ENCODE measurements at regions not wholly inside any gene's neighbourhood (a gene's known extent, or its start where the extent isn't known, plus 50 kb on each side); places are given as distances from the start of the nearest gene placed in this dataset.
"Not testable (repeated sequence)": the region's sequence is repeated elsewhere in the genome, so short reads cannot be mapped to it uniquely, and the experiment has no call there.

- H3K4me1 Mint-ChIP-seq; CTCF ChIA-PET; H3K9me3 Mint-ChIP-seq; H3K27ac Mint-ChIP-seq; POLR2A ChIA-PET; H3K4me3 Mint-ChIP-seq; H3K27me3 Mint-ChIP-seq; H3K36me3 Mint-ChIP-seq (ENCODE audit: low read depth): not testable (repeated sequence)
- peak; percentile 14 for DNase-seq
Measured at GRCh38 chr1:30458730-30459485, 264.5 kb downstream of the MATN1 start.

DNA sequence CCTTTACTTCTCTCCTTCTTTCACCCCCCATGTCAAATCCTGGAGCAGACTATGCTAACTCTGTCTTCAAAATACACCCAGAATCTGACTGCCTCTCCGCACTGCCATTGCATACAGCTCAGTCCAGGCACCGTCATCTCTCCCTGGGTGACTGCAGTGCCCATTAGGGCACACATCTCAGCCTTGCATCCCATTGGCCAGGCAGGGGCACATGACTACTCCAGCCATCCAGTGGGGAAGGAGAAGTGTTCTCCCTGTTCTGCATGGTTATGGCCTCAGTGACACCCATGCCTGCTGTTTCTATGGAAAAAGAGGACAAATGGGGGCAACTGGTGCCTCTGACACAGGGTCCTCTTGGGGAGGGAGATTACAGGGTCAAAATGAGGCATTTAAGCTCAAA lies 270.5 kb downstream of the MATN1 start:
- H3K9me3 Mint-ChIP-seq = no peaks in the 10 kb centered on the region
- H3K36me3 Mint-ChIP-seq (ENCODE audit: low read depth) = no peaks in the 10 kb centered on the region
- H3K27me3 Mint-ChIP-seq = peaks cover 3% of the 10 kb centered on the region
- H3K27ac Mint-ChIP-seq = no peak overlapping the region
- no peaks in the 10 kb centered on the region for H3K4me1 Mint-ChIP-seq
- POLR2A ChIA-PET = no interaction called here
- no peak overlapping the region for H3K4me3 Mint-ChIP-seq
- CTCF ChIA-PET = no interaction called here
- no peak for DNase-seq

DNA sequence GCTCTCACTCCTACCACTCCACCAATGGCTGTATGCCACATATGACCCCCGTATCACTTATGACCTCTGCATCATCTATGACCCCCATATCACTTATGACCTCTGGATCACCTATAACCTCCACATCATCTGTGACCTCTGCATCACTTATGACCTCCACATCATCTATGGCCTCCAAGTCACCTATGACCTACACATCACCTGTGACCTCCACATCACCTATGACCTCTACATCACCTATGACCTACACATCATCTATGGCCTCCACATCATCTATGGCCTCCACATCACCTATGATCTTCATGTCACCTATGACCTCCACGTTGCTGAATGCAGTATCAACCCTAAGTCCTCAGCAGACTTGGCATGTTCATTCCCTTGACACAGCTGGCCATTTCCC lies 271.2 kb downstream of the MATN1 start:
- no peaks in the 10 kb centered on the region for H3K4me1 Mint-ChIP-seq
- H3K36me3 Mint-ChIP-seq (ENCODE audit: low read depth) = no peaks in the 10 kb centered on the region
- ChIA-PET CTCF (no interaction called here), POLR2A (no interaction called here)
- H3K9me3 Mint-ChIP-seq = no peaks in the 10 kb centered on the region
- H3K27ac Mint-ChIP-seq = no peak overlapping the region
- no peak overlapping the region for H3K4me3 Mint-ChIP-seq
- no peak for DNase-seq
- peaks cover 3% of the 10 kb centered on the region for H3K27me3 Mint-ChIP-seq

DNA sequence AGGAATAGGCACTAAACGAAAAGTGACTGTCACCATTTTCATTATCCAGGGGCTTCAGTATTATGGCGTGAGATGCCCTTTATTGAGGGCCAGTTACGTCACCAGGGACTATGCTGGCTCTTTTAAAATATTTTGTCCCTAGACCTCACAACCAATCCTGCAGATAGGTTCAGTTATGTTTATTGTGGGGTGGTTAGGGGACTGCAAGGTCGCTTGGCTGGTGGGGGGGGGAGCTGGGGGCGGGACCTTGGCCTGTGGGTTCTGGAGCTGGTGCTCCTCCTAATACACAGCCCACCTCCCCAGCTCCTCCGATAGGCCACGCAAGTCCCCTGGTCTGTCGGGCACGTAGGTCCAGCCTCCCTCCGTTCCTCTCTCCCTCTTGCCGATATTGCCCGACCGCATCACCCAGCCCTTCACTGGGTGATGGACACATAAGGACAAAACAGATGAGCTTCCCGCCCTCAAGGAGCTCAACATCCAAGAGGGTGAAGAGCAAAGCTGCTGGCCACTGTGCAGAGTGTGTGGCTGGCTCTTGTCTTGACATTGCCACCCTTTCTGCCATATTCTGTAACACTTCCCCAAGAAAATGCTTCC lies 271.8 kb downstream of the MATN1 start:
- no peaks in the 10 kb centered on the region for H3K36me3 Mint-ChIP-seq (ENCODE audit: low read depth)
- H3K4me3 Mint-ChIP-seq = no peak overlapping the region
- CTCF ChIA-PET = no interaction called here
- no peak overlapping the region for H3K27ac Mint-ChIP-seq
- no peaks in the 10 kb centered on the region for H3K9me3 Mint-ChIP-seq
- no peaks in the 10 kb centered on the region for H3K4me1 Mint-ChIP-seq
- no peak for DNase-seq
- POLR2A ChIA-PET = no interaction called here
- peaks cover under 1% of the 10 kb centered on the region for H3K27me3 Mint-ChIP-seq

- no peak overlapping the region for H3K4me3 Mint-ChIP-seq
- no peaks in the 10 kb centered on the region for H3K27me3 Mint-ChIP-seq
- no peak for DNase-seq
- no peaks in the 10 kb centered on the region for H3K36me3 Mint-ChIP-seq (ENCODE audit: low read depth)
- H3K9me3 Mint-ChIP-seq = no peaks in the 10 kb centered on the region
- POLR2A ChIA-PET = no interaction called here
- no peak overlapping the region for H3K27ac Mint-ChIP-seq
- CTCF ChIA-PET = no interaction called here
- no peaks in the 10 kb centered on the region for H3K4me1 Mint-ChIP-seq
Measured at GRCh38 chr1:30450818-30451233, 272.6 kb downstream of the MATN1 start.

- H3K4me1 Mint-ChIP-seq = no peaks in the 10 kb centered on the region
- no peaks in the 10 kb centered on the region for H3K36me3 Mint-ChIP-seq (ENCODE audit: low read depth)
- H3K27ac Mint-ChIP-seq = no peak overlapping the region
- no peak for DNase-seq
- POLR2A ChIA-PET = no interaction called here
- CTCF ChIA-PET = no interaction called here
- no peaks in the 10 kb centered on the region for H3K9me3 Mint-ChIP-seq
- no peak overlapping the region for H3K4me3 Mint-ChIP-seq
- no peaks in the 10 kb centered on the region for H3K27me3 Mint-ChIP-seq
Measured at GRCh38 chr1:30450148-30450817, 273.1 kb downstream of the MATN1 start.

GRCh38 chr1:30449428-30450147 lies 273.8 kb downstream of the MATN1 start:
- ChIA-PET CTCF (no interaction called here), POLR2A (no interaction called here)
- no peak overlapping the region for H3K4me3 Mint-ChIP-seq
- no peaks in the 10 kb centered on the region for H3K4me1 Mint-ChIP-seq
- H3K36me3 Mint-ChIP-seq (ENCODE audit: low read depth) = no peaks in the 10 kb centered on the region
- H3K27me3 Mint-ChIP-seq = no peaks in the 10 kb centered on the region
- H3K9me3 Mint-ChIP-seq = no peaks in the 10 kb centered on the region
- no peak overlapping the region for H3K27ac Mint-ChIP-seq
- no peak for DNase-seq

GRCh38 chr1:30449003-30449402 lies 274.4 kb downstream of the MATN1 start:
- POLR2A ChIA-PET = no interaction called here
- H3K4me1 Mint-ChIP-seq = no peaks in the 10 kb centered on the region
- CTCF ChIA-PET = no interaction called here
- H3K27me3 Mint-ChIP-seq = no peaks in the 10 kb centered on the region
- no peak overlapping the region for H3K27ac Mint-ChIP-seq
- DNase-seq = no peak
- H3K9me3 Mint-ChIP-seq = no peaks in the 10 kb centered on the region
- no peak overlapping the region for H3K4me3 Mint-ChIP-seq
- no peaks in the 10 kb centered on the region for H3K36me3 Mint-ChIP-seq (ENCODE audit: low read depth)

DNA sequence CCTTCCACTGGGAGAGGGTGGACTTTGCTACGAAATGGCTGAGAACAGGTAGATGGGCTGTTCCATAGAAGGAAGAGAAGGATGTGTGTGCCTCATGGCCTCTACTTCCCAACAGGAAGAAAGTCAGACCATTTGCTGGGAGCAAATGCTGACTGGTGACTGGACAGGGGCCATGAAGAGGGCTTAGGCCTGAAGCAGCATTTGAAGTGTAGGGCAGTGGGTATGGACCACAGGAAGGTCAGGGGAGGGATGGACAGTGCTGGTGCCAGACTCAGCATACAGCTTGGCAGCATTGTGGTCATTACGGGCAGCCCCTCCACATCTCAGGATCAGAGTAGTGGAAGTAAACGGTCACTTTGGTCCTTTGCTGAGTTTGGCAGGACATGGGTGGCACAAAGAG lies 275.7 kb downstream of the MATN1 start:
- H3K4me1 Mint-ChIP-seq = no peaks in the 10 kb centered on the region
- H3K27ac Mint-ChIP-seq = no peak overlapping the region
- ChIA-PET POLR2A (no interaction called here), CTCF (no interaction called here)
- no peaks in the 10 kb centered on the region for H3K36me3 Mint-ChIP-seq (ENCODE audit: low read depth)
- no peak overlapping the region for H3K4me3 Mint-ChIP-seq
- no peak for DNase-seq
- no peaks in the 10 kb centered on the region for H3K9me3 Mint-ChIP-seq
- H3K27me3 Mint-ChIP-seq = no peaks in the 10 kb centered on the region

- Mint-ChIP-seq H3K9me3 (no peaks in the 10 kb centered on the region), H3K27me3 (no peaks in the 10 kb centered on the region), H3K4me3 (no peak overlapping the region), H3K4me1 (no peaks in the 10 kb centered on the region), H3K27ac (no peak overlapping the region), H3K36me3 (ENCODE audit: low read depth) (no peaks in the 10 kb centered on the region)
- no peak for DNase-seq
- POLR2A ChIA-PET = no interaction called here
- CTCF ChIA-PET = no interaction called here
Measured at GRCh38 chr1:30447080-30447479, 276.3 kb downstream of the MATN1 start.

DNA sequence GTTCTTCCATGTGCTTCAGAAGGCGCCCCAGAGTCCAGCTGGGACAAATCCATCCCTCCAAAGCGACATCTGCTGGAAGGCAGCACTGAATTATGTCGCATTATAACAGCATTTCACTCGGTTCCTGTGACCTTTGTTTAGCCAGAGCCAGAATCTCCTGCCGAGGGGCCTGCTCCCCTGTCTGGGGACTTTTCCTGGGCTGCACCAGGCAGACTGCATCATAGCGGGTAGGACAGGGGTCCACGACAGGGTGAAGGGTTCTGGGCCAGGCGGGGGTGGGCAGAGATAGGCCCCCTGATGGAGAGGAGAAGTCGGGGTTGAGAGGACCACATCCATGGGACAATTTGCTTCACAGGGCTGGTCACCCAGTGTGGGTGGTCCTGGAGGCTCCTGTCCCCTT lies 276.9 kb downstream of the MATN1 start:
- POLR2A ChIA-PET = no interaction called here
- no peak for DNase-seq
- H3K4me1 Mint-ChIP-seq = no peaks in the 10 kb centered on the region
- no peaks in the 10 kb centered on the region for H3K27me3 Mint-ChIP-seq
- H3K27ac Mint-ChIP-seq = no peak overlapping the region
- CTCF ChIA-PET = no interaction called here
- H3K36me3 Mint-ChIP-seq (ENCODE audit: low read depth) = no peaks in the 10 kb centered on the region
- no peaks in the 10 kb centered on the region for H3K9me3 Mint-ChIP-seq
- H3K4me3 Mint-ChIP-seq = no peak overlapping the region

DNA sequence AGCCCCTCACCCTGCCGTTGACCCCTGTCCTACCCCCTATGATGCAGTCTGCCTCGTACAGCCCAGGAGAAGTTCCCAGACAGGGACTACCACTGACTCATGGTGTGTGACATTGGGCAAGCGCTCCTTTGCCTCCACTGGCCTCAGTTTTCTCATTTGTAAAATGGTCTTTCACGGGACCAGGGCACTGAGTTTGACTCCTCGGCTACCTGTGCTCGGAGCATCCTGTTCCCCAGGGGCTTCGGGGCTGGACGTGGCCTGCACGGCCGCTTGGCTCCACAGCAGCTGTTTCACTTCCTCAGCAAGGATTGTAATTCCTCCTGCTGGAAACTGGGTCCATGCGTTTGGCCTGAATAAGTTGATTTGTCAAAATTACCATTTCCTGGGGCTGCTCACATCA lies 277.3 kb downstream of the MATN1 start:
- CTCF ChIA-PET = no interaction called here
- H3K27me3 Mint-ChIP-seq = no peaks in the 10 kb centered on the region
- H3K4me3 Mint-ChIP-seq = no peak overlapping the region
- no peaks in the 10 kb centered on the region for H3K9me3 Mint-ChIP-seq
- H3K36me3 Mint-ChIP-seq (ENCODE audit: low read depth) = no peaks in the 10 kb centered on the region
- H3K27ac Mint-ChIP-seq = no peak overlapping the region
- no peaks in the 10 kb centered on the region for H3K4me1 Mint-ChIP-seq
- POLR2A ChIA-PET = no interaction called here
- no peak for DNase-seq

- Mint-ChIP-seq H3K36me3 (ENCODE audit: low read depth) (no peaks in the 10 kb centered on the region), H3K27me3 (no peaks in the 10 kb centered on the region), H3K27ac (no peak overlapping the region), H3K4me1 (no peaks in the 10 kb centered on the region), H3K9me3 (no peaks in the 10 kb centered on the region), H3K4me3 (no peak overlapping the region)
- POLR2A ChIA-PET = no interaction called here
- CTCF ChIA-PET = no interaction called here
- no peak for DNase-seq
Measured at GRCh38 chr1:30445449-30445848, 277.9 kb downstream of the MATN1 start.

GRCh38 chr1:30444850-30445249 lies 278.5 kb downstream of the MATN1 start:
- no peak for DNase-seq
- ChIA-PET POLR2A (no interaction called here), CTCF (no interaction called here)
- no peaks in the 10 kb centered on the region for H3K4me1 Mint-ChIP-seq
- no peak overlapping the region for H3K27ac Mint-ChIP-seq
- no peak overlapping the region for H3K4me3 Mint-ChIP-seq
- H3K9me3 Mint-ChIP-seq = no peaks in the 10 kb centered on the region
- H3K36me3 Mint-ChIP-seq (ENCODE audit: low read depth) = no peaks in the 10 kb centered on the region
- no peaks in the 10 kb centered on the region for H3K27me3 Mint-ChIP-seq
